Loucy (cell line): ENCODE measurements at regions not wholly inside any gene's neighbourhood (a gene's known extent, or its start where the extent isn't known, plus 50 kb on each side); places are given as distances from the start of the nearest gene placed in this dataset.

ENCODE experiments used
- EZH2phosphoT487 ChIP-seq: fragments of 200-600 bp; IDR thresholded peaks from 2 replicates; pipeline ENCODE4 v1.6.1; 2018; ENCODE audit warnings: antibody characterized with exemption, mild to moderate bottlenecking, moderate library complexity, borderline replicate concordance
- TF ChIP-seq, protein P1 (sequence below): fragments of 200-600 bp; sonication (generic); conservative IDR thresholded peaks from 2 replicates; pipeline ENCODE4 v1.5.1; 2014; ENCODE audit warnings: mild to moderate bottlenecking, antibody characterized with exemption, low read length

DNA sequence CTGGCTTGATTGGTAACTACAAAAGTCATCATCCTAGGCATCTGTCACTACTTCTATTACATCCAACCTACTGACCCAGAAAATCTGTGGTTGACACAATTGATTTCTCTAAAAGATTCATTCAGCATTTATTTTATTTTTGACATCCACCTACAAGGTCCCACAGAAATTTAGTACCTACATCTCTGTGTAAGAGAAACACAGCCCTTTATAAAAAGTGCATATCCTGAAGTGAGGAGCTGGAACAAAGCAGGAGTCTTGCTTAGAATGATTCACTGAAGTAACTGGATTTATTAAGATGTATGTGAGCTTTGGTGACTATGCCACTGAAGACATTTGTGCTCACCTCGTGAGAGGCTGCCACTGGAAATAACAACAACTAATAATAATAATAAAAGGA, 391.0 kb downstream of the GPAT3 start:
- TF ChIP-seq, protein P1, sequence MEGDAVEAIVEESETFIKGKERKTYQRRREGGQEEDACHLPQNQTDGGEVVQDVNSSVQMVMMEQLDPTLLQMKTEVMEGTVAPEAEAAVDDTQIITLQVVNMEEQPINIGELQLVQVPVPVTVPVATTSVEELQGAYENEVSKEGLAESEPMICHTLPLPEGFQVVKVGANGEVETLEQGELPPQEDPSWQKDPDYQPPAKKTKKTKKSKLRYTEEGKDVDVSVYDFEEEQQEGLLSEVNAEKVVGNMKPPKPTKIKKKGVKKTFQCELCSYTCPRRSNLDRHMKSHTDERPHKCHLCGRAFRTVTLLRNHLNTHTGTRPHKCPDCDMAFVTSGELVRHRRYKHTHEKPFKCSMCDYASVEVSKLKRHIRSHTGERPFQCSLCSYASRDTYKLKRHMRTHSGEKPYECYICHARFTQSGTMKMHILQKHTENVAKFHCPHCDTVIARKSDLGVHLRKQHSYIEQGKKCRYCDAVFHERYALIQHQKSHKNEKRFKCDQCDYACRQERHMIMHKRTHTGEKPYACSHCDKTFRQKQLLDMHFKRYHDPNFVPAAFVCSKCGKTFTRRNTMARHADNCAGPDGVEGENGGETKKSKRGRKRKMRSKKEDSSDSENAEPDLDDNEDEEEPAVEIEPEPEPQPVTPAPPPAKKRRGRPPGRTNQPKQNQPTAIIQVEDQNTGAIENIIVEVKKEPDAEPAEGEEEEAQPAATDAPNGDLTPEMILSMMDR = no peak
- TF ChIP-seq EZH2phosphoT487 = no peak
